Dedifferentiated amniotic fluid mesenchymal stem cell (primary cell): ENCODE measurements at regions not wholly inside any gene's neighbourhood (a gene's known extent, or its start where the extent isn't known, plus 50 kb on each side); places are given as distances from the start of the nearest gene placed in this dataset.
"Not testable (repeated sequence)": the region's sequence is repeated elsewhere in the genome, so short reads cannot be mapped to it uniquely, and the experiment has no call there.

ENCODE experiments used
- DNase-seq: peaks from one replicate; pipeline ENCODE4 v3.0.0-alpha.2; 2016; ENCODE audit errors: extremely low spot score

DNA sequence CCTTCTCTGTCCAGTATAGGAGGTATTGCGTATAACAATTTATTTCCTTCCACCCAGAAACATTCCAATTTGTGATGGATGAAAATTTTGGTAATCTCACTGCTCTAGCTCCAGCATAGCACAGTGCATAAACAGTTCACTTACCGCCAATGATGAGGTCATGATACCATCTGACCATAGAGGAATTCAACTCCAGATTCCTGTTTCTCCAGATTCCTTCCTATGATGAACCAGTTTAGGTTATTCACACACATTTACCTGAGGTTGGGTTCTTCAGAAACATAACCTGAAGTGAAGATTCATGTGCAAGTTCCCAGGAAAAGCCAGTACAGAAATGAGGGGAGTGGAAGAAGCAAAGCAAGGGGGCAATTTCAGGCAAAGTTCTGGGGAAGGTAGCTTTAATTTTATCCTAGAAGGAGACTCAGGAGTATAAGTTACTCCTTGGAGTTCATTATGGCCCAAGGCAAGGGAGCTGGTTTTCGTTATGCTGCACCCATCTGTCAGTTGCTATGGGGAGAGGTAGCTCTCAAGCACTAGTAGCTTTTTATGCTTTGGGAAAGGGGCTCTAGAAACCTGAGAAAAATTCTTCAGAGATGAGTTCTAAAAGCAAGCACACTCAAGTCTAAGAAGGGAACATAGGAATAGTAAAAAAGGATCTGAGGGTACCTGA, 121.6 kb downstream of the CASP12 start:
- no peak for DNase-seq

DNA sequence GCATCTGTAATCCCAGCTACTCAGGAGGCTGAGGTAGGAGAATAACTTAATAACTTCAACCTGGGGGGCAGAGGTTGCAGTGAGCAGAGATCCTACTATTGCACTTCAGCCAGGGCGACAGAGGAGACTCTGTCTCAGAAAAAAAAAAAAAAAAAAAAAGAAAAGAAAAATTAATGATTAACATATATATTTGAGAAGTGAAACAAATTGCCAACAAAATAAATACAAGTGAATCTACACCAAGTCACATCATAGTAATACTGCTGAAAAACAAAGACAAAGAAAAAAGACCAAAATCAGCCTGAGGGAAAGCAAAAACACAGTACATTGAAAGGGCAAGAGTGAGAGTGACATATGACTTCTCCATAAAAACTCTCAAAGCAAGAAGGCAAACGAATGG, 123.7 kb downstream of the CASP12 start:
- DNase-seq, result no peak

GRCh38 chr11:104772806-104773241, 125.4 kb downstream of the CASP12 start:
- peak; percentile 91 for DNase-seq

GRCh38 chr11:104771763-104772162, 126.5 kb downstream of the CASP12 start:
- no peak for DNase-seq

- DNase-seq, result not testable (repeated sequence)
These were observed 127.2 kb downstream of the CASP12 start for GRCh38 chr11:104771046-104771445.

DNA sequence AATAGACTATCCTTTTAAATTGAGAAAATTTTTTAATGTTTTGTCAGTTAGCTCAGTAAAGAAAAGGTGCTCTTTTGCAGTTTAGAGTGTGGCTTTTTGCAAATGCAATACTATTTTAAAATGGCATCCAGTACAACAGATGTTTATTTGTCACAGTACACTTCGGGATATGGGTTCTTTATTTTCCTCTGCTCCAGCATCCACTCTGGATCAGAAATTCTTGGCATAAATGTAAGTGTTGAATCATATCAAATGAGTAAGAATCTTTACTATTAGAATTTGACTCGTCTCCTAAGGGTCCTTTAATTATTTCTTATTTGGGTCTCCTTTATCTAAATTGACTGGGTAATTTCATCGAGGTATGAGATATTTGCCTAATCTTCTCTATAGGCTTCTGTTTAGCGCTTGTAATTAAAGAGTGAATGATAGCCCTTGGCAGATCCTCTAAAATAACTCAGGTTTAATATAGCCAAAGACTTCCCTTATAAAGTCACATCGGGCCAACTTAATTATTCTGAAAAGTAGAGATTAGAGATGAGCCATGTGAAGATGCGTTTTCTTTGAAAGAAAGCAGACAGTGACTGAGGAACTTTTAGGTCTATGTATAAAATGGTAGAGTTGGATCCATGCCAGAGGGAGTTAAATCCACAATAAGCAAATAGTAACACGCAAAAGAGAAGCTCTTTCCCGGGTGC, 132.7 kb downstream of the CASP12 start:
- no peak for DNase-seq

DNA sequence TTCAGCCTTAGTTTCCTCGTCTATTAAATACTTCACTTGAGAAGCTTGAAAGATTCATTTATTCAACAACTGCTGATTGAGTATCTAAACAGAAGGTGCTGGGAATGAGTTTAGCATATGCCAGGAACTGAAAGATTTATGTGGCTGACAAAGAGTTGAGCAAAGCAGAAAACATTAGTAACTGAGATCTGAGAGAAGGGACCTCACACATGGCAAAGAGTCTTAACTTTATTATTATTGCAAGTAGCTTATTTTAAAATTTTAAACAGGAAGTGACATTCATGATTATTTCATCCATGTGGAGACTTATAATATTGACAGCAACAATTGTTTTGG, 133.6 kb downstream of the CASP12 start:
- no peak for DNase-seq

DNA sequence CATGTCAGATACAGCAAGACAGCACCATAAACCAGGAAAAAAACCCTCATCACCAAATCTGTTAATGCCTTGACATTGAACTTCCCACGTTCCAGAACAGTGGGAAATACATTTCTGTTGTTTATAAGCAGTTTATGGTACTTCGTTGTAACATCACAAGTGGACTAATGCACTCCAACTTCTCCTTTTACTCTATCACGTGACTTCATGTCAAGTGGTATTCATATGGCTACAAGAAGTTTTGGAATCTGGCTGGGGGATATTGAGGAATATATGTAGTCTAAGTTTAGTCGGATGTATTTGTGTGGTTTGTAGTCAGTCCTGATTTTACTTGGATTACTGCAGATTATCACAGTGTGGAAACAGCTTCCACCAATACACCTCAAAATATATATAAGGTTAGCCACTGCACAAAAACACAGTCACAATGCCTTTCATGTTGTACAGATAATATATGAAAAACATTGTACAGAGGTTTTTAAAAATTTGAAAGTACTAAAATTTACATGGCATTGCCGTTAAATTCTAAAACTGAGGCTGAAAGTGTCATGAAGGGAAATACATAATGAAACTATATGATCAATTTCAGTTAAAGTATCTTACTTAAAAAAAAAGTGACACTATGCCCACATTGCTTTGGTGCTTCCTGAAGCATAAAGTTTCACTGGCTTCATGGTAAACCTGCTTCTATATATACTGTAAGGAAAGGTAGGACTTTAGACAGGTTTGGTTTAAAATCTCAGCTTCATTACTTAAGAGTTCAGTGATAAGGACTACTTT, 134.1 kb downstream of the CASP12 start:
- DNase-seq, result no peak

- DNase-seq, result no peak
These were observed 136.7 kb downstream of the CASP12 start for GRCh38 chr11:104761511-104761910.

DNA sequence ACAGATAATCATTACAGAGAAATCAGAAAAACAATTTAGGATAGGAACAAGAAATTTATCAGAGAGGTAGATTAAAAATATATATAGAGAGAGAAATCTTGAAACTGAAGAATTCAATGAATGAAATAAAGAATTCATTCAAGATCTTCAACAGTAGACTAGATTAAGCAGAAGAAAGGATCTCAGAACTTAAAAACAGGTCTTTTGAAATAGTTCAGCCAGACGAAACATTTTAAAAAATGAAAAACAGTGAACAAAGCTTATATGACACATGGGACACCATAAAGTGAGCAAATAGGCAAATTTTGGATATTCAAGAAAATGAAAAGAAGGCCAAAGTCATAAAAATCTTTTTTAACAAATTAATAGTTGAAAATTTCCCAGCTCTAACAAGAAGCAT, 138.8 kb downstream of the CASP12 start:
- DNase-seq, result no peak

DNA sequence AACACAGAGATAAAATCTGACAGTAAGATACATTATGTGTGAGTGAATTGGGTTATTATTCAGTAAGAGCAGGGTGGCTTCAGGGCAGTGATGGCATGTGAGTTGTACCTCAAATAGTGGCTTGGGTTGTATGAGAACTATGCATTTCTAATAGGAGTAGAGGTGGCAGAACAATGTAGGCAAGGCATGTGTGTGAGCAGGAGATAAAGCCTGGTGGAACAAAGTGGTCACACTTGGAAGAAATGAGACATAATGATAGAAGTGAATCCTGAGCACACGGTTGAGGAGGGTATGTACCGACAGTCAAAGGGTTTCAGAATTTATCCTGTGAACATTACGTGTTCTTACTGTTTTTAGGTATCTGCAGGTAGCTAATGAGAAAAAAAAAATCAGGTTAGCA, 159.3 kb downstream of the CASP12 start:
- no peak for DNase-seq

GRCh38 chr11:104738208-104738607, 160.1 kb downstream of the CASP12 start:
- DNase-seq, result no peak

- no peak for DNase-seq
These were observed 161.8 kb downstream of the CASP12 start for GRCh38 chr11:104736502-104736901.

DNA sequence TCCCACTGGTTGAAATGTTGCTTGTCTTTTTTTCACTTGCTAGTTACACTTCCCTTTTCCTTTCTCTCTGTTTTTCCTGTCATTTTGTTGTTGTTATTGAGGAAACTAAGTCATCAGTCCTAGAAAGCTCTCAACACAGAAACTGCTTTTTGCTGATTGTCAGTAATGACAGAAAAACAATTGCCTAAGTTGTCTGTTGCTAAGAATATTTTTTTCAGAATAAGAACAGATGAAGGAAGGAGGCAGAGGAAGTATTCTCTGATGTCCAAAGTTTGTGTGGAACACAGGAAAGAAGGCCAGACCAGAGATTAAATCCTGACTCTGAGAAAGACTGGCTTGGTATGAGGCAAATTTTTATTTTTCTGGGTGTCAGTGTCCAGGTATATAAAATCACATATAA, 163.3 kb downstream of the CASP12 start:
- DNase-seq, result no peak

GRCh38 chr11:104731890-104732289, 166.4 kb downstream of the CASP12 start:
- DNase-seq, result no peak

DNA sequence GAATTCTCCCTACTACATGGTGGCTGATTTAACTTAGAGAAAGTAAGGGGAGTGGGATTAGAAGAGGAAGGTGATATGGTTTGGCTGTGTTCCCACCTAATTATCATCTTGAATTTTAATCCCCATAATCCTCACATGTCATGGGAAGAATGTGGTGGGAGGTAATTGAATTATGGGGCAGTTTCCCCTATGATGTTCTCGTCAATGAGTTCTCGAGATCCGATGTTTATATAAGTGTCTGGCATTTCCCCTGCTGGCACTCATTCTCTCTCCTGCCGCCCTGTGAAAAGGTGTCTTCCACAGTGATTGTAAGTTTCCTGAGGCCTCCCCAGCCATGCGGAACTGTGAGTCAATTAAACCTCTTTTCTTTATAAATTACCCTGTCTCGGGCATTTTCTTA, 169.3 kb downstream of the CASP12 start:
- no peak for DNase-seq

DNA sequence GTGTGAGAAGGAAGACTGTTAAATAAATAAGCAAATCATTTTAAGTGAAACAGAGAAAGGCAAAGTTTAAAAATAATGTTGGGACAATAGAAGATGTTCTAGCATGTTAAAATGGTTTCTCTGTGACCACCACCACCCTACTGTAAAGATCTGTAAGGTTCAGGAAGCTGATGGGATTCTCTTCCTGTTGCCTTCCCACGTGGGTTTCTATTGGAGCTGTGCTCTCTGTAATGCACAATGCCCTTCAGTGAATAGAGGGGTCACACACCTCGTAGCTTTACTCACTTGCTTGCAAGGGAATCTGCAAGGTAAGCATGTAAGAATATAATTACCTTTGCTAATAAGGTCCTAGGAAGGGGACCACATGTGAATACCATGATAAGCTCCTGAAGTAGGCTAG, 170.5 kb downstream of the CASP12 start:
- DNase-seq, result no peak

DNA sequence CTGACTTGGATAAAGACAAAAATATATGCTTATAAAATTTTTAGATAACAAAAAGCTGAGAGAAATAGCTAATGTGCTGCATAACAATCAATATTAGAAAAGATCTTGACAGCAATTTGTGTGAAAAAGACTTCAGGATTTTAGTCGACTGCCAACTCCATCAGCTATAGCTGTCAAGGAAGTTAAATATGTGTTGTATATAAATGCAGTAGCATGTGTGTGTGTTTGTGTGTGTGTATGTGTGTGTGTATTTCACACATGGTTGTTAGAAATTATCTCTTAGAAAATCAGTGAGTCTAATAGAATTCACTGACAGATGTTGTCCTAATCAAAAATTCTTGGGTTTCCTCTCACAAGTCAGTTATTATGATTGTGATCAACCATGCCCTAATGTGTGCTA, 171.2 kb downstream of the CASP12 start:
- no peak for DNase-seq

DNA sequence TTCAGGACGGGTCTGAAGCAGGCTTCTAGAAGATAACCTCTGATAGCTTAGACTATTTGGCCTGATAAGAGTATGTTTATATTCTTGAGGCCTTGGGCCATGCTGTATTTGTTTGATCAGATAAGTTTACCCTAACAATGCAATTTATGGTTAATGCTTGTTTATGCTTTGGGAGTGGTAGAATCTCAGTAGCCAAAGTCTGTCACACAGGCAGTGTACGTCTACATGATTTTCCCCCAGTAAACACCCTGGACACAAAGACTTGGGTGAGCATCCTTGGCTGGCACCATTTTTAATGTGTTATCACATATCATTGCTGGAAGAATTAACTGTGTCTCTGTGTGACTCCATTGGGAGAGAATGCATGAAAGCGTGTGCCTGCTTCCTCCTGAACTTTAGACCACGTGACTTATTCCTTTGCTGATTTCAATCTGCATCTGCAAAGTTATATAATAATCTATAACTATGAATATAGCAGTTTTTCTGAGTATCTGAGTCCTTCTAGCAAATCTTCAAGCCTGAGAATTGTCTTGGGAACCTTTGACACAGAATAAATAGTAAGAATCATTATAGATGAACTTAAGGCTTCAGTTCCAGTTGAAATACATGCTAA, 172.4 kb downstream of the CASP12 start:
- no peak for DNase-seq

DNA sequence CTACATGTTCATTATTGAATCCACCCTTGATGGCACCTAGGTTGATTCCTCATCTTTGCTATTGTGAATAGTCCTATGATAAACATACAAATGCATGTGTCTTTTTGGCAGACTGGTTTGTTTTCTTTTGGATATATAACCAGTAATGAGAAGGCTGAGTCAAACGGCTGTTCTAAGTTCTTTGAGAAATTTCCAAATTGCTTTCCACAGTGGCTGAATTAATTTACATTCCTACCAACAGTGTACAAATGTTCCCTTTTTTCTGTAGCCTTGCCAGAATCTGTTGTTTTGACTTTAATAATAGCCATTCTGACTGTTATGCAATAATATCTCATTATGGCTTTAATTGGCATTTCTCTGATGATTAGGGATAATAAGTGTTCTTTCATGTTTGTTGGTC, 184.9 kb downstream of the CASP12 start:
- no peak for DNase-seq

DNA sequence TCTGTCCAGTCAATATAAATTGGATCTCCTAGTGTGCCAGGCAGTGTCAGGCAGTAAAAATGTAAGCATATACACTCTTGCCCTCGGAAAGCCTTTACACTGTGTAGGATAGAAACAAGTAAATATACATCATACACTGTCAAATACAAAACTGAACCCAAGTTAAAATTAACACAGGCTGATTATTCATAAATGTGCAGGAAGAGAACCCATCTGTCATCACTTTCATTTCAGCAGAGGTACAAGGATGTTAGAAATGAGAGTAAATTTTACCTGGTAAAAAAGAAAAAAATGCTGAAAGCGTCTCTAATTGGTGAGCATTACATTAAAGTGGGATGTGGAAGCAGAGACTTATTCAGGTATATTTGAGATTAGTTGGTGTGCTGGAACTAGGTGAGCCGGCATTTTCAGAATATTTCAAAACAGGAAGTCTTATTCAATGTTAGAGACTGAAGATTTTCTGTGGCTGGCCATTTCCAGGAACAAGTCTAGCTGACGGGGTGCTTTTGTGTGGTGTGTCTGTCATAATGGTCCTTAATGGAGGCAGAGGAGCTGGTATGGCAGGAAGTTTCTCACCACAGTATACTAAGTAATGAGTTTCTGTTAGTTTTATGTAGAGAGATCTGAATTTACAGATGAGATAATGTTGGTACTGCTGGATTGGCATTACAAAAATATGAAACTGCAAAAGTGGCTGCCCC, 192.6 kb downstream of the CASP12 start:
- no peak for DNase-seq

- no peak for DNase-seq
These were observed 193.4 kb downstream of the CASP12 start for GRCh38 chr11:104704888-104705287.
